Stimulated activated CD8-positive, alpha-beta memory T cell treated with anti-CD3 and anti-CD28 coated beads, Interleukin-4, amount 100 ng/mL, for 1 hour (primary cell): ENCODE measurements at regions not wholly inside any gene's neighbourhood (a gene's known extent, or its start where the extent isn't known, plus 50 kb on each side); places are given as distances from the start of the nearest gene placed in this dataset.

Experiments used
- DNase-seq, 2 donors: peaks; one replicate each; pipeline ENCODE4 v3.0.0-alpha.2; 2020; ENCODE audit warnings: low read depth in 2 of 2, low spot score in 1 of 2

GRCh38 chr15:96218623-96219455 is 111.7 kb upstream of the NR2F2 start:
- DNase-seq, result no peak

GRCh38 chr15:96219681-96220080 is 110.8 kb upstream of the NR2F2 start:
- DNase-seq, result no peak

- no peak for DNase-seq
Observed at GRCh38 chr15:96220657-96221056, 109.8 kb upstream of the NR2F2 start.

- DNase-seq, result no peak
Observed at GRCh38 chr15:96222981-96223380, 107.5 kb upstream of the NR2F2 start.

- no peak for DNase-seq
Observed at GRCh38 chr15:96223939-96224338, 106.6 kb upstream of the NR2F2 start.

GRCh38 chr15:96225642-96226259 is 104.7 kb upstream of the NR2F2 start:
- no peak for DNase-seq

- DNase-seq, result no peak
Observed at GRCh38 chr15:96230526-96231181, 99.8 kb upstream of the NR2F2 start.

GRCh38 chr15:96232335-96232734 is 98.2 kb upstream of the NR2F2 start:
- no peak for DNase-seq

GRCh38 chr15:96234109-96234892 is 96.2 kb upstream of the NR2F2 start:
- DNase-seq, result no peak

- no peak for DNase-seq
Observed at GRCh38 chr15:96237002-96237401, 93.5 kb upstream of the NR2F2 start.

GRCh38 chr15:96242761-96243160 is 87.7 kb upstream of the NR2F2 start:
- no peak for DNase-seq

- DNase-seq, result no peak
Observed at GRCh38 chr15:96243701-96244100, 86.8 kb upstream of the NR2F2 start.

GRCh38 chr15:96245252-96245651 is 85.2 kb upstream of the NR2F2 start:
- DNase-seq, result no peak

GRCh38 chr15:96246057-96246456 is 84.4 kb upstream of the NR2F2 start:
- no peak for DNase-seq

GRCh38 chr15:96247621-96248305 is 82.7 kb upstream of the NR2F2 start:
- no peak for DNase-seq

GRCh38 chr15:96252148-96252547 is 78.4 kb upstream of the NR2F2 start:
- DNase-seq, result no peak

- no peak for DNase-seq
Observed at GRCh38 chr15:96253006-96253747, 77.3 kb upstream of the NR2F2 start.

GRCh38 chr15:96254173-96254572 is 76.3 kb upstream of the NR2F2 start:
- no peak for DNase-seq

GRCh38 chr15:96255599-96255998 is 74.9 kb upstream of the NR2F2 start:
- no peak for DNase-seq

- no peak for DNase-seq
Observed at GRCh38 chr15:96261575-96262034, 68.9 kb upstream of the NR2F2 start.
